PC-9 (cell line): ENCODE measurements at regions not wholly inside any gene's neighbourhood (a gene's known extent, or its start where the extent isn't known, plus 50 kb on each side); places are given as distances from the start of the nearest gene placed in this dataset.

ENCODE experiments used
- BruUV-seq: library from RNA; stranded (reverse); fragments of 400-500 nt; replicated peaks from 2 replicates; lab custom pipeline; 2021; lab: Mats Ljungman, UMichigan
- CTCF ChIA-PET: fragments of 300-600 bp; sonication (Branson Sonifier 250); formaldehyde crosslinking; loops from one replicate; lab custom pipeline; 2022; ENCODE audit warnings: antibody characterized with exemption; lab: Charles Lee
- POLR2A ChIA-PET: fragments of 300-600 bp; sonication (Branson Sonifier 250); formaldehyde crosslinking; loops from one replicate; lab custom pipeline; 2022; ENCODE audit warnings: antibody characterized with exemption; ENCODE audit not compliant: unreplicated experiment; lab: Charles Lee
- DNase-seq, 2 experiments: peaks; one replicate each; pipeline versions ENCODE4 v3.0.0 to v3.0.0-alpha.2; 2015 to 2022; ENCODE audit warnings: mixed read lengths in 1 of 2
- H2AFZ ChIP-seq: fragments of 200-600 bp; sonication (generic); 2 replicates; pipeline ENCODE4 v1.8.1; 2017; ENCODE audit warnings: antibody characterized with exemption
- H3F3A ChIP-seq: fragments of 200-600 bp; sonication (generic); 2 replicates; pipeline ENCODE4 v1.8.1; 2017; ENCODE audit warnings: antibody characterized with exemption, mild to moderate bottlenecking, low read depth; ENCODE audit not compliant: insufficient read depth
- H3K27ac ChIP-seq: fragments of 200-600 bp; sonication (generic); 2 replicates; pipeline ENCODE4 v1.6.1; 2016; ENCODE audit warnings: mixed run types
- H3K27me3 ChIP-seq: fragments of 200-600 bp; sonication (generic); 2 replicates; pipeline ENCODE4 v1.6.1; 2016; ENCODE audit warnings: low read depth, mixed run types; ENCODE audit not compliant: insufficient read depth
- H3K36me3 ChIP-seq: fragments of 200-600 bp; sonication (generic); 2 replicates; pipeline ENCODE4 v1.6.1; 2016; ENCODE audit warnings: low read depth, mixed run types
- H3K4me1 ChIP-seq: fragments of 200-600 bp; sonication (generic); replicated peaks from 2 replicates; pipeline ENCODE4 v1.6.1; 2016; ENCODE audit warnings: mixed run types; ENCODE audit not compliant: insufficient read depth
- H3K4me2 ChIP-seq: fragments of 200-600 bp; sonication (generic); 2 replicates; pipeline ENCODE4 v1.6.1; 2017; ENCODE audit warnings: mixed run types
- H3K4me3 ChIP-seq: fragments of 200-600 bp; sonication (generic); 2 replicates; pipeline ENCODE4 v1.6.1; 2016; ENCODE audit warnings: mixed run types
- H3K79me2 ChIP-seq: fragments of 200-600 bp; sonication (generic); 2 replicates; pipeline ENCODE4 v1.6.1; 2017; ENCODE audit warnings: low read depth, mixed run types
- H3K9me2 ChIP-seq: fragments of 200-600 bp; sonication (generic); 2 replicates; pipeline ENCODE4 v1.8.1; 2017; ENCODE audit warnings: mild to moderate bottlenecking; ENCODE audit not compliant: insufficient read depth
- H3K9me3 ChIP-seq: fragments of 200-600 bp; sonication (generic); 2 replicates; pipeline ENCODE4 v1.8.1; 2016; ENCODE audit warnings: low read depth; ENCODE audit not compliant: insufficient read depth
- H4K20me1 ChIP-seq: fragments of 200-600 bp; sonication (generic); 2 replicates; pipeline ENCODE4 v1.8.1; 2017; ENCODE audit not compliant: insufficient read depth
- EZH2 ChIP-seq: fragments of 200-600 bp; sonication (generic); IDR thresholded peaks from 2 replicates; pipeline ENCODE4 v1.8.0; 2017; ENCODE audit warnings: antibody characterized with exemption, low read depth
- intact Hi-C: fragments of 100-400 bp; cut with micrococcal nuclease; formaldehyde crosslinking; loops from one replicate; pipeline ENCODE4 v1.10.0; 2022; ENCODE audit not compliant: unreplicated experiment
- TF ChIP-seq, protein P1 (sequence below): fragments of 200-600 bp; sonication (generic); conservative IDR thresholded peaks from 2 replicates; pipeline ENCODE4 v1.6.1; 2017; ENCODE audit warnings: mixed run types, antibody characterized with exemption, mild to moderate bottlenecking, moderate library complexity

DNA sequence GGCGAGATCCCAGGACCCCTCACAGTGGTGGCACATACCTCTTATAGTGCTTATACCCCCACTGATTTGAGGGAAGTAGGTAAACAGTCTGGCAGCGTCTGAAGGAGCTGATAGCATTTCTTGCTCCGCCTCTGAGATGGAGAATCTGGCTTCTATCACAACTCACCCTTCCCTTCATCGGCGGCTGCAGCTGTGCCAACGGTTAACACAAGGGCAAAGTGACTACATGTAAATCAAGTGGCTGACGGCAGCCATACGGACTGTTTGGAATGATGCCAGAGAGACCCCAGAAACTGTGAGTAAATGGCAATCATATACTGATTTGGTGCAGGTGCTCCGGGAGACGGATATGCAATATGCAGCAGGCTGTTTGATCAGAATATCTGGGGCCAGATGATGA, 66.8 kb upstream of the UNC13C start:
- intact Hi-C loops, result no loop called here
- TF ChIP-seq, protein P1, sequence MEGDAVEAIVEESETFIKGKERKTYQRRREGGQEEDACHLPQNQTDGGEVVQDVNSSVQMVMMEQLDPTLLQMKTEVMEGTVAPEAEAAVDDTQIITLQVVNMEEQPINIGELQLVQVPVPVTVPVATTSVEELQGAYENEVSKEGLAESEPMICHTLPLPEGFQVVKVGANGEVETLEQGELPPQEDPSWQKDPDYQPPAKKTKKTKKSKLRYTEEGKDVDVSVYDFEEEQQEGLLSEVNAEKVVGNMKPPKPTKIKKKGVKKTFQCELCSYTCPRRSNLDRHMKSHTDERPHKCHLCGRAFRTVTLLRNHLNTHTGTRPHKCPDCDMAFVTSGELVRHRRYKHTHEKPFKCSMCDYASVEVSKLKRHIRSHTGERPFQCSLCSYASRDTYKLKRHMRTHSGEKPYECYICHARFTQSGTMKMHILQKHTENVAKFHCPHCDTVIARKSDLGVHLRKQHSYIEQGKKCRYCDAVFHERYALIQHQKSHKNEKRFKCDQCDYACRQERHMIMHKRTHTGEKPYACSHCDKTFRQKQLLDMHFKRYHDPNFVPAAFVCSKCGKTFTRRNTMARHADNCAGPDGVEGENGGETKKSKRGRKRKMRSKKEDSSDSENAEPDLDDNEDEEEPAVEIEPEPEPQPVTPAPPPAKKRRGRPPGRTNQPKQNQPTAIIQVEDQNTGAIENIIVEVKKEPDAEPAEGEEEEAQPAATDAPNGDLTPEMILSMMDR, result no peak
- no peak for TF ChIP-seq EZH2
- Histone ChIP-seq H2AFZ (no peak overlapping the region), H4K20me1 (no peaks in the 10 kb centered on the region), H3K9me2 (no peaks in the 10 kb centered on the region), H3F3A (no peaks in the 10 kb centered on the region), H3K4me2 (no peak overlapping the region), H3K4me3 (no peak overlapping the region), H3K27ac (no peak overlapping the region), H3K27me3 (no peaks in the 10 kb centered on the region), H3K79me2 (no peaks in the 10 kb centered on the region), H3K36me3 (no peaks in the 10 kb centered on the region), H3K4me1 (no peaks in the 10 kb centered on the region), H3K9me3 (no peaks in the 10 kb centered on the region)
- ChIA-PET CTCF (no interaction called here), POLR2A (no interaction called here)
- BruUV-seq, result no TSS peak
- no peak for DNase-seq

DNA sequence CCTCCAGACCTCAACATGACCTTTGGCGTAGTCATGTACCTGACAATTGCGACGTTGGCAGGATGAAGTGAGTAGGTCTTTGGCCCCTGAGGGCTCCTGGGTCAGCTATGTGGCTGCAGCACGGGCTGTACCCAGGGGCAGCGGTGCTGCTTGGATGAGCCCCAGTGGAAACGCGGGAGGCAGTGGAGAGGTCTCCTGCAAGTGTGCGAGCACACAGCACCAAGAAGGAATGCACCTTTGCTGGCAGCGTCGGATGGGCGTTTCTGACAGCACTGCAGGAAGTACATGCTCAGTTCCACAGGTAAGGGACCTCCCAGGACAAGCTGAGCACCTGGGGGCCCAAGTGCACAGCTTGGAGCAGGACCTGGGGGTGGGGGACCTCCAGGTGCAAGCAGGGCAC, 67.4 kb upstream of the UNC13C start:
- no peaks in the 10 kb centered on the region for H3K27me3 ChIP-seq
- H3F3A ChIP-seq, result no peaks in the 10 kb centered on the region
- H3K4me3 ChIP-seq, result no peak overlapping the region
- H3K79me2 ChIP-seq, result no peaks in the 10 kb centered on the region
- H3K9me2 ChIP-seq, result no peaks in the 10 kb centered on the region
- H3K9me3 ChIP-seq, result no peaks in the 10 kb centered on the region
- no peaks in the 10 kb centered on the region for H3K4me1 ChIP-seq
- H4K20me1 ChIP-seq, result no peaks in the 10 kb centered on the region
- TF ChIP-seq, protein P1, result no peak
- no peak for TF ChIP-seq EZH2
- POLR2A ChIA-PET, result no interaction called here
- no peaks in the 10 kb centered on the region for H3K36me3 ChIP-seq
- intact Hi-C loops, result no loop called here
- no TSS peak for BruUV-seq
- DNase-seq, result peak in 1 of 2 experiments; percentile 1
- H3K27ac ChIP-seq, result no peak overlapping the region
- H2AFZ ChIP-seq, result no peak overlapping the region
- CTCF ChIA-PET, result no interaction called here
- H3K4me2 ChIP-seq, result no peak overlapping the region

DNA sequence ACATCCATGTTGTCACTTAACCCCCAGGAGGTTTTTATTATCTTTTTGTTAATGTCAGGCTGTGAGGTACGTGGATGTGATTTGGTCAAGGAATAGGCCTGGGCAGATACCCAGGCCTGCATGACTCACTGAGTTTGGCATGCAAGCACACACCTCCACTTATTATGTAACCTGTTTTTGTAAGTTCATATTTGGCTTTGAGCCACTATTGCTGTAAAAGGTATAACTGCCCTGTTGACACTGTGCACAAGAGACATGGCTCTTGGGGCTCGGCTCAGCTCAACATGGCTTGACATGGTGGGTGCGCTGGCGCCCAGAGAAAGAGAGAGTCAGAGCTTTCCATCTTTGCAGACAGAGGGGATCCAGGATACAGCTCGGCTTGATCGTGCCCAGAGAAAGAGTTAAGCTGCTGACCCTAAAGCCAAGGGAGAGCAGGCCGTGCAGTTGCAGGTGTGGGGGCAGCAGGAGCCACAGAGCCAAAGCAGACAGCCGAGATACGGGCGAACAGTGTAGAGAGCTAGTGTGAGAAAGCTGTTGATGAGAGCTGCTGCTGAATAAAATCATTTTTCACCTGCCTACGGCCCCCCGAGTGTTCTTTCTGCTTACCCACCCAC, 67.9 kb upstream of the UNC13C start:
- H3K4me1 ChIP-seq, result no peaks in the 10 kb centered on the region
- no peaks in the 10 kb centered on the region for H3F3A ChIP-seq
- ChIA-PET CTCF (no interaction called here), POLR2A (no interaction called here)
- no peaks in the 10 kb centered on the region for H3K9me2 ChIP-seq
- H3K4me2 ChIP-seq, result no peak overlapping the region
- H3K4me3 ChIP-seq, result no peak overlapping the region
- no peaks in the 10 kb centered on the region for H3K36me3 ChIP-seq
- BruUV-seq, result no TSS peak
- H3K27ac ChIP-seq, result no peak overlapping the region
- intact Hi-C loops, result no loop called here
- H4K20me1 ChIP-seq, result no peaks in the 10 kb centered on the region
- H3K27me3 ChIP-seq, result no peaks in the 10 kb centered on the region
- no peaks in the 10 kb centered on the region for H3K9me3 ChIP-seq
- H2AFZ ChIP-seq, result no peak overlapping the region
- no peaks in the 10 kb centered on the region for H3K79me2 ChIP-seq
- peak; percentile 22 to 45 for DNase-seq
- TF ChIP-seq, protein P1, result no peak
- no peak for TF ChIP-seq EZH2
